ENCODE measurements at regions not wholly inside any gene's neighbourhood (a gene's known extent, or its start where the extent isn't known, plus 50 kb on each side); places are given as distances from the start of the nearest gene placed in this dataset.

DNA sequence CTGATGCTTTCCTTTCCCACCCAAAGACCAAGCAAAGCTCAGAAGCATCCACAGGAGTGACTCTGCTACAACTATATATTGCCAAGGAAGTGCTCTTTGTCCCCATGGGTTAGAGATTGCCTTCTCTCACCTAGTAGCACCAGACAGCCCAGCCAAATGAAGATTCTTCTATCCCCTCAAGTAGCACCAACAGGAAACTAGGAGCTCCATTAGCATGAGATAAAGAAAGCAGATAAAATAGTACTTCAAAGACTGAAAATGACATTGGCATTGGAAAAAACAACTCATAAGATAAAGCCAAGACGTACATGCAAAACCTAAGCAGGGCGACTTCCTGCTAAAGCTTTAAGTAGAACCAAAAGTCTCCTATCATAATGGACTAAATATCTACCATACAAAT, 871.5 kb downstream of the AMY1C start:
- Mint-ChIP-seq H3K4me3 (ENCODE audit: unreplicated experiment) (no peak overlapping the region), H3K4me1 (ENCODE audit: low read depth, unreplicated experiment) (no peaks in the 10 kb centered on the region), H3K27ac (ENCODE audit: unreplicated experiment) (no peak overlapping the region), H3K9me3 (ENCODE audit: unreplicated experiment) (no peaks in the 10 kb centered on the region), H3K27me3 (ENCODE audit: insufficient read depth, unreplicated experiment) (no peaks in the 10 kb centered on the region), H3K36me3 (ENCODE audit: insufficient read depth, unreplicated experiment) (no peaks in the 10 kb centered on the region)
- TF ChIP-seq CTCF (IDR thresholded peaks at IDR 0.05; ENCODE audit: insufficient read depth in 1 of 2, low read depth in 1 of 2, low read length in 1 of 2, severe bottlenecking in 1 of 2, unreplicated experiment in 1 of 2): no peak
- Histone ChIP-seq H3K27me3 (replicated peaks; ENCODE audit: control insufficient read depth, insufficient read depth, low read length) (no peaks in the 10 kb centered on the region), H3K9me3 (no peaks in the 10 kb centered on the region), H3K4me3 (ENCODE audit: low read depth, low read length) (no peak overlapping the region), H3K4me1 (no peaks in the 10 kb centered on the region), H3K36me3 (ENCODE audit: control insufficient read depth, insufficient read depth, low read length) (no peaks in the 10 kb centered on the region)
- no peak for DNase-seq
- ChIA-PET CTCF (no interaction called here), POLR2A (no interaction called here)
- intact Hi-C loops (cut with micrococcal nuclease; ENCODE audit: unreplicated experiment): no loop called here
- no TSS peak for BruUV-seq (replicated peaks)

GRCh38 chr1:104624538-104624937, 874.8 kb downstream of the AMY1C start:
- no peak overlapping the region for H3K4me3 ChIP-seq (ENCODE audit: low read depth, low read length)
- H3K4me1 Mint-ChIP-seq (ENCODE audit: low read depth, unreplicated experiment): no peaks in the 10 kb centered on the region
- no peaks in the 10 kb centered on the region for H3K27me3 ChIP-seq (replicated peaks; ENCODE audit: control insufficient read depth, insufficient read depth, low read length)
- TF ChIP-seq CTCF (IDR thresholded peaks at IDR 0.05; ENCODE audit: insufficient read depth in 1 of 2, low read depth in 1 of 2, low read length in 1 of 2, severe bottlenecking in 1 of 2, unreplicated experiment in 1 of 2): no peak
- H3K36me3 Mint-ChIP-seq (ENCODE audit: insufficient read depth, unreplicated experiment): no peaks in the 10 kb centered on the region
- ChIA-PET POLR2A (no interaction called here), CTCF (no interaction called here)
- no peak overlapping the region for H3K27ac Mint-ChIP-seq (ENCODE audit: unreplicated experiment)
- no peaks in the 10 kb centered on the region for H3K4me1 ChIP-seq
- H3K4me3 Mint-ChIP-seq (ENCODE audit: unreplicated experiment): no peak overlapping the region
- intact Hi-C loops (cut with micrococcal nuclease; ENCODE audit: unreplicated experiment): no loop called here
- no peaks in the 10 kb centered on the region for H3K9me3 ChIP-seq
- DNase-seq: no peak
- H3K36me3 ChIP-seq (ENCODE audit: control insufficient read depth, insufficient read depth, low read length): no peaks in the 10 kb centered on the region
- H3K9me3 Mint-ChIP-seq (ENCODE audit: unreplicated experiment): no peaks in the 10 kb centered on the region
- H3K27me3 Mint-ChIP-seq (ENCODE audit: insufficient read depth, unreplicated experiment): no peaks in the 10 kb centered on the region
- BruUV-seq (replicated peaks): no TSS peak

DNA sequence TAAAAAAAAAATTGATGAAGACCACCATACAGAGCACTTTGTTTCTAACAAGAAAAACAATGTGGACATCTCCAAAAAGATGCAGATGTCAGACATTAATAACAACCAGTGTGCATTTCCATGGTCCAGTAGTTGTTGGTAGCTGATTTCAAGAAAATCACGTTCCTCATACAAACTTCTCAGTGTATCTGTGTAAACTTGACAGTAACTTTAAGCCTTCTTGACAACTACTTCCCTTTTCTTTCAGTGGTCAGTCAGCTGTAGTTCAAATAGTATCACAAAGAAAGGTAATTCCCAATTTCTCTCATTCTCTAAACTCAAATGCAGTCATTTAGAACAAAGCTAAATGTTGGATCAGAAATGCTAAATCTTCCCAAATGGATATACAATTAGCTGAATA, 879.9 kb downstream of the AMY1C start:
- H3K4me1 ChIP-seq: no peaks in the 10 kb centered on the region
- TF ChIP-seq CTCF (IDR thresholded peaks at IDR 0.05; ENCODE audit: insufficient read depth in 1 of 2, low read depth in 1 of 2, low read length in 1 of 2, severe bottlenecking in 1 of 2, unreplicated experiment in 1 of 2): no peak
- Mint-ChIP-seq H3K9me3 (ENCODE audit: unreplicated experiment) (no peaks in the 10 kb centered on the region), H3K4me3 (ENCODE audit: unreplicated experiment) (no peak overlapping the region), H3K4me1 (ENCODE audit: low read depth, unreplicated experiment) (no peaks in the 10 kb centered on the region), H3K27ac (ENCODE audit: unreplicated experiment) (no peak overlapping the region), H3K36me3 (ENCODE audit: insufficient read depth, unreplicated experiment) (no peaks in the 10 kb centered on the region), H3K27me3 (ENCODE audit: insufficient read depth, unreplicated experiment) (no peaks in the 10 kb centered on the region)
- no peak for DNase-seq
- ChIA-PET CTCF (no interaction called here), POLR2A (no interaction called here)
- no peaks in the 10 kb centered on the region for H3K27me3 ChIP-seq (replicated peaks; ENCODE audit: control insufficient read depth, insufficient read depth, low read length)
- BruUV-seq (replicated peaks): no TSS peak
- H3K36me3 ChIP-seq (ENCODE audit: control insufficient read depth, insufficient read depth, low read length): no peaks in the 10 kb centered on the region
- intact Hi-C loops (cut with micrococcal nuclease; ENCODE audit: unreplicated experiment): no loop called here
- no peak overlapping the region for H3K4me3 ChIP-seq (ENCODE audit: low read depth, low read length)
- H3K9me3 ChIP-seq: no peaks in the 10 kb centered on the region
